H1 (cell line): ENCODE measurements at regions not wholly inside any gene's neighbourhood (a gene's known extent, or its start where the extent isn't known, plus 50 kb on each side); places are given as distances from the start of the nearest gene placed in this dataset.

Experiments
- CTCF ChIP-seq, 3 experiments: IDR thresholded peaks; 1 replicate in 2 of 3; 2 replicates in 1 of 3; pipeline versions ENCODE4 v1.5.1 to v1.6.1; 2011; ENCODE audit warnings: low read length in 3 of 3, mild to moderate bottlenecking in 3 of 3, inconsistent platforms in 2 of 3, low read depth in 1 of 3, moderate library complexity in 1 of 3; ENCODE audit not compliant: insufficient read depth in 1 of 3; ENCODE audit errors: control extremely low read depth in 1 of 3
- E2F6 ChIP-seq: IDR thresholded peaks from 2 replicates; pipeline ENCODE4 v1.6.1; 2012; ENCODE audit warnings: inconsistent platforms
- POLR2A ChIP-seq, 2 experiments: IDR thresholded peaks; 1 replicate in 1 of 2; 2 replicates in 1 of 2; pipeline ENCODE4 v1.6.1; 2011; ENCODE audit warnings: low read depth in 2 of 2, low read length in 2 of 2, mild to moderate bottlenecking in 2 of 2; ENCODE audit errors: control extremely low read depth in 1 of 2
- POLR2AphosphoS5 ChIP-seq: IDR thresholded peaks from 2 replicates; pipeline ENCODE4 v1.6.1; 2011; ENCODE audit warnings: low read depth, low read length
- SP1 ChIP-seq: IDR thresholded peaks from 2 replicates; pipeline ENCODE4 v1.6.1; 2011; ENCODE audit warnings: low read depth, low read length

GRCh38 chr2:180247658-180248057, 240.6 kb upstream of the CWC22 start:
- TF ChIP-seq SP1 (no peak), E2F6 (no peak), POLR2A (IDR thresholded peaks at IDR 0.05; ENCODE audit: control extremely low read depth in 1 of 2, low read depth in 2 of 2, low read length in 2 of 2) (no peak), CTCF (IDR thresholded peaks at IDR 0.05; ENCODE audit: control extremely low read depth in 1 of 3, insufficient read depth in 1 of 3, low read depth in 1 of 3, low read length in 3 of 3) (no peak), POLR2AphosphoS5 (no peak)
